Osteocyte (in vitro differentiated cells): ENCODE measurements at regions not wholly inside any gene's neighbourhood (a gene's known extent, or its start where the extent isn't known, plus 50 kb on each side); places are given as distances from the start of the nearest gene placed in this dataset.

Source experiments
- DNase-seq: peaks from one replicate; pipeline ENCODE4 v3.0.0; 2021; ENCODE audit warnings: mixed read lengths; ENCODE audit not compliant: unreplicated experiment; ENCODE audit errors: extremely low spot score
- H3K27ac Mint-ChIP-seq: one replicate; pipeline ENCODE4 v1.8.0; 2021; ENCODE audit warnings: mild to moderate bottlenecking, mixed read lengths; ENCODE audit not compliant: unreplicated experiment
- H3K27me3 Mint-ChIP-seq: one replicate; pipeline ENCODE4 v1.8.0; 2021; ENCODE audit warnings: mixed read lengths; ENCODE audit not compliant: unreplicated experiment
- H3K36me3 Mint-ChIP-seq: one replicate; pipeline ENCODE4 v1.8.0; 2021; ENCODE audit warnings: mixed read lengths; ENCODE audit not compliant: unreplicated experiment
- H3K4me1 Mint-ChIP-seq: one replicate; pipeline ENCODE4 v1.8.0; 2021; ENCODE audit warnings: mixed read lengths; ENCODE audit not compliant: unreplicated experiment
- H3K4me3 Mint-ChIP-seq: one replicate; pipeline ENCODE4 v1.8.0; 2021; ENCODE audit warnings: mild to moderate bottlenecking, moderate library complexity, mixed read lengths; ENCODE audit not compliant: unreplicated experiment
- H3K9me3 Mint-ChIP-seq: one replicate; pipeline ENCODE4 v1.8.0; 2021; ENCODE audit warnings: mixed read lengths; ENCODE audit not compliant: unreplicated experiment
- TF ChIP-seq, protein P1 (sequence below): fragments of 200-600 bp; sonication (generic); IDR thresholded peaks from 2 replicates; pipeline ENCODE4 v1.5.0; 2021; ENCODE audit warnings: antibody characterized with exemption, mild to moderate bottlenecking, moderate library complexity

DNA sequence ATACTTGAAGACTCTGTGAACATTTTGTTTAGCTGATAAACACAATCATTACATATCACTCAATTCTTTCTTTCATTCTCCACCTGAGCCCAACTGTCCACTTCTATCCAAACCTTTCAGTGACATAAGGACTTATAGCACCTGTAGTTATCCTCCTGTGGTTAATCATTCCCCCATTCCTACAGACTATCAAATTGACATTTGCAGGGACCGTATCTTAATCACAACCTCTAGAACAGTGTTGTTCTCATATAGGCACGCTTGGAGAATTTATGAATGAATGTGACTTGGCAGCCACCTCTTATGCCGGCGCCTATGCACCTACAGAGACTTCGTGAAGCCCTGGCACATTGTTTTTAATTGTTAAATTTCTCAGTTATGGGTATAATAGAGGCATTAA, 83.9 kb upstream of the CXADR start:
- no peak overlapping the region for H3K27ac Mint-ChIP-seq
- TF ChIP-seq, protein P1, sequence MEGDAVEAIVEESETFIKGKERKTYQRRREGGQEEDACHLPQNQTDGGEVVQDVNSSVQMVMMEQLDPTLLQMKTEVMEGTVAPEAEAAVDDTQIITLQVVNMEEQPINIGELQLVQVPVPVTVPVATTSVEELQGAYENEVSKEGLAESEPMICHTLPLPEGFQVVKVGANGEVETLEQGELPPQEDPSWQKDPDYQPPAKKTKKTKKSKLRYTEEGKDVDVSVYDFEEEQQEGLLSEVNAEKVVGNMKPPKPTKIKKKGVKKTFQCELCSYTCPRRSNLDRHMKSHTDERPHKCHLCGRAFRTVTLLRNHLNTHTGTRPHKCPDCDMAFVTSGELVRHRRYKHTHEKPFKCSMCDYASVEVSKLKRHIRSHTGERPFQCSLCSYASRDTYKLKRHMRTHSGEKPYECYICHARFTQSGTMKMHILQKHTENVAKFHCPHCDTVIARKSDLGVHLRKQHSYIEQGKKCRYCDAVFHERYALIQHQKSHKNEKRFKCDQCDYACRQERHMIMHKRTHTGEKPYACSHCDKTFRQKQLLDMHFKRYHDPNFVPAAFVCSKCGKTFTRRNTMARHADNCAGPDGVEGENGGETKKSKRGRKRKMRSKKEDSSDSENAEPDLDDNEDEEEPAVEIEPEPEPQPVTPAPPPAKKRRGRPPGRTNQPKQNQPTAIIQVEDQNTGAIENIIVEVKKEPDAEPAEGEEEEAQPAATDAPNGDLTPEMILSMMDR, result no peak
- no peaks in the 10 kb centered on the region for H3K27me3 Mint-ChIP-seq
- H3K4me3 Mint-ChIP-seq, result no peak overlapping the region
- H3K4me1 Mint-ChIP-seq, result no peaks in the 10 kb centered on the region
- H3K36me3 Mint-ChIP-seq, result no peaks in the 10 kb centered on the region
- peaks cover 9% of the 10 kb centered on the region for H3K9me3 Mint-ChIP-seq
- no peak for DNase-seq

DNA sequence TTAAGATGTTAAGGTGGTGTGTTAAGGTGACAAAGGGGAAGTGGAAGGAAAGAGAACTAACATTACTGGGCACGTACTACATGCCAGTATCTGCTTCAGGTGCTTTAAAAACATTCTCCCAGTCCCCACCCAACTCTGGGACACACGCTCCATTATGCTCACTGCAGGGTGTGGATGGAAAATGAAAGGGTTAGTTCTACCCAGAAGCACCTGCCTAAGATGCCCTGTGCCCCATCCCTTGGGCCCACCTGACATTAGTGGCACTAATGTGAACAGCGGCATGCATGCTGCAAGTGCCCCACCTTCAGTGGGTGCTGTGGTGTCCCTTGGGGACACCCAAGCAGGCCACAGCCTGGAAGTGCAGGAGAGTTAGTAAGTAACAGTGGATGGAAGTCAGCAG, 82.9 kb upstream of the CXADR start:
- H3K4me3 Mint-ChIP-seq, result no peak overlapping the region
- no peaks in the 10 kb centered on the region for H3K4me1 Mint-ChIP-seq
- H3K27me3 Mint-ChIP-seq, result no peaks in the 10 kb centered on the region
- H3K27ac Mint-ChIP-seq, result no peak overlapping the region
- no peaks in the 10 kb centered on the region for H3K36me3 Mint-ChIP-seq
- TF ChIP-seq, protein P1, result no peak
- no peak for DNase-seq
- peaks cover 9% of the 10 kb centered on the region for H3K9me3 Mint-ChIP-seq

- no peaks in the 10 kb centered on the region for H3K27me3 Mint-ChIP-seq
Observed at GRCh38 chr21:17432732-17433057, 80.1 kb upstream of the CXADR start.

GRCh38 chr21:17433730-17434129, 79.1 kb upstream of the CXADR start:
- no peak overlapping the region for H3K27ac Mint-ChIP-seq
- DNase-seq, result no peak
- TF ChIP-seq, protein P1, result no peak
- H3K9me3 Mint-ChIP-seq, result peaks cover 9% of the 10 kb centered on the region
- H3K4me3 Mint-ChIP-seq, result no peak overlapping the region
- no peaks in the 10 kb centered on the region for H3K4me1 Mint-ChIP-seq
- H3K27me3 Mint-ChIP-seq, result no peaks in the 10 kb centered on the region
- no peaks in the 10 kb centered on the region for H3K36me3 Mint-ChIP-seq

More at GRCh38 chr21:17432732-17433057, 80.1 kb upstream of the CXADR start:
- Mint-ChIP-seq H3K4me1 (no peaks in the 10 kb centered on the region), H3K36me3 (no peaks in the 10 kb centered on the region), H3K9me3 (peaks cover 9% of the 10 kb centered on the region), H3K27ac (no peak overlapping the region), H3K4me3 (no peak overlapping the region)
- no peak for DNase-seq
- TF ChIP-seq, protein P1, result no peak

GRCh38 chr21:17435565-17436543, 77.0 kb upstream of the CXADR start:
- Mint-ChIP-seq H3K4me3 (no peak overlapping the region), H3K4me1 (no peaks in the 10 kb centered on the region), H3K9me3 (peaks cover 5% of the 10 kb centered on the region), H3K36me3 (no peaks in the 10 kb centered on the region), H3K27me3 (peaks cover 3% of the 10 kb centered on the region), H3K27ac (no peak overlapping the region)
- TF ChIP-seq, protein P1, result no peak
- no peak for DNase-seq
